ENCODE measurements at regions not wholly inside any gene's neighbourhood (a gene's known extent, or its start where the extent isn't known, plus 50 kb on each side); places are given as distances from the start of the nearest gene placed in this dataset.

GRCh38 chr1:56380531-56380930 is 198.8 kb downstream of the PLPP3 start:
- no peaks in the 10 kb centered on the region for H3K36me3 ChIP-seq (ENCODE audit: control insufficient read depth, insufficient read depth, low read length)
- no peak overlapping the region for H3K4me3 ChIP-seq (replicated peaks in 1 of 4; ENCODE audit: control extremely low read depth in 1 of 4, insufficient read depth in 1 of 4, low read depth in 3 of 4, low read length in 4 of 4)
- TF ChIP-seq EZH2 (IDR thresholded peaks at IDR 0.05; ENCODE audit: low read length, missing control alignments) = no peak
- TF ChIP-seq, protein P1, sequence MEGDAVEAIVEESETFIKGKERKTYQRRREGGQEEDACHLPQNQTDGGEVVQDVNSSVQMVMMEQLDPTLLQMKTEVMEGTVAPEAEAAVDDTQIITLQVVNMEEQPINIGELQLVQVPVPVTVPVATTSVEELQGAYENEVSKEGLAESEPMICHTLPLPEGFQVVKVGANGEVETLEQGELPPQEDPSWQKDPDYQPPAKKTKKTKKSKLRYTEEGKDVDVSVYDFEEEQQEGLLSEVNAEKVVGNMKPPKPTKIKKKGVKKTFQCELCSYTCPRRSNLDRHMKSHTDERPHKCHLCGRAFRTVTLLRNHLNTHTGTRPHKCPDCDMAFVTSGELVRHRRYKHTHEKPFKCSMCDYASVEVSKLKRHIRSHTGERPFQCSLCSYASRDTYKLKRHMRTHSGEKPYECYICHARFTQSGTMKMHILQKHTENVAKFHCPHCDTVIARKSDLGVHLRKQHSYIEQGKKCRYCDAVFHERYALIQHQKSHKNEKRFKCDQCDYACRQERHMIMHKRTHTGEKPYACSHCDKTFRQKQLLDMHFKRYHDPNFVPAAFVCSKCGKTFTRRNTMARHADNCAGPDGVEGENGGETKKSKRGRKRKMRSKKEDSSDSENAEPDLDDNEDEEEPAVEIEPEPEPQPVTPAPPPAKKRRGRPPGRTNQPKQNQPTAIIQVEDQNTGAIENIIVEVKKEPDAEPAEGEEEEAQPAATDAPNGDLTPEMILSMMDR (conservative IDR thresholded peaks at IDR 0.05 in 1 of 2, IDR thresholded peaks at IDR 0.05 in 1 of 2; ENCODE audit: low read depth in 1 of 2, low read length in 2 of 2) = no peak
- H3K9ac ChIP-seq (ENCODE audit: insufficient read depth, low read length) = no peak overlapping the region
- no peak for DNase-seq (ENCODE audit: low read depth in 2 of 2)
- H3K27ac ChIP-seq (ENCODE audit: insufficient read depth, low read length) = no peak overlapping the region
- no peak overlapping the region for H3K4me2 ChIP-seq (ENCODE audit: extremely low read depth, insufficient read depth, low read length)
- no peaks in the 10 kb centered on the region for H3K4me1 ChIP-seq (ENCODE audit: control insufficient read depth, extremely low read depth, insufficient read depth, low read length)
- H4K20me1 ChIP-seq (ENCODE audit: control insufficient read depth, extremely low read depth, insufficient read depth, low read length) = no peaks in the 10 kb centered on the region
- no peaks in the 10 kb centered on the region for H3K27me3 ChIP-seq (ENCODE audit: control insufficient read depth, insufficient read depth, low read length)
- H3K9me3 ChIP-seq (ENCODE audit: control insufficient read depth, insufficient read depth, low read depth, low read length) = no peaks in the 10 kb centered on the region
- no peak overlapping the region for H2AFZ ChIP-seq (ENCODE audit: low read length)
- H3K79me2 ChIP-seq (ENCODE audit: control insufficient read depth, insufficient read depth, low read length) = no peaks in the 10 kb centered on the region

- H3K9ac ChIP-seq (ENCODE audit: insufficient read depth, low read length) = no peak overlapping the region
- no peaks in the 10 kb centered on the region for H3K27me3 ChIP-seq (ENCODE audit: control insufficient read depth, insufficient read depth, low read length)
- H3K27ac ChIP-seq (ENCODE audit: insufficient read depth, low read length) = no peak overlapping the region
- H2AFZ ChIP-seq (ENCODE audit: low read length) = no peak overlapping the region
- peak in 1 of 2 donors; percentile 12 for DNase-seq (ENCODE audit: low read depth in 2 of 2)
- no peak for TF ChIP-seq EZH2 (IDR thresholded peaks at IDR 0.05; ENCODE audit: low read length, missing control alignments)
- TF ChIP-seq, protein P1 (conservative IDR thresholded peaks at IDR 0.05 in 1 of 2, IDR thresholded peaks at IDR 0.05 in 1 of 2; ENCODE audit: low read depth in 1 of 2, low read length in 2 of 2) = peak in 1 of 2 donors; percentile 2
- no peaks in the 10 kb centered on the region for H4K20me1 ChIP-seq (ENCODE audit: control insufficient read depth, extremely low read depth, insufficient read depth, low read length)
- H3K4me2 ChIP-seq (ENCODE audit: extremely low read depth, insufficient read depth, low read length) = no peak overlapping the region
- H3K9me3 ChIP-seq (ENCODE audit: control insufficient read depth, insufficient read depth, low read depth, low read length) = no peaks in the 10 kb centered on the region
- H3K79me2 ChIP-seq (ENCODE audit: control insufficient read depth, insufficient read depth, low read length) = no peaks in the 10 kb centered on the region
- no peaks in the 10 kb centered on the region for H3K36me3 ChIP-seq (ENCODE audit: control insufficient read depth, insufficient read depth, low read length)
- peaks cover 7% of the 10 kb centered on the region for H3K4me1 ChIP-seq (ENCODE audit: control insufficient read depth, extremely low read depth, insufficient read depth, low read length)
- H3K4me3 ChIP-seq (replicated peaks in 1 of 4; ENCODE audit: control extremely low read depth in 1 of 4, insufficient read depth in 1 of 4, low read depth in 3 of 4, low read length in 4 of 4) = no peak overlapping the region
These were observed 200.9 kb downstream of the PLPP3 start for GRCh38 chr1:56378341-56379070.

- no peak overlapping the region for H2AFZ ChIP-seq (ENCODE audit: low read length)
- H3K27ac ChIP-seq (ENCODE audit: insufficient read depth, low read length) = no peak overlapping the region
- no peak overlapping the region for H3K4me3 ChIP-seq (replicated peaks in 1 of 4; ENCODE audit: control extremely low read depth in 1 of 4, insufficient read depth in 1 of 4, low read depth in 3 of 4, low read length in 4 of 4)
- no peaks in the 10 kb centered on the region for H4K20me1 ChIP-seq (ENCODE audit: control insufficient read depth, extremely low read depth, insufficient read depth, low read length)
- no peaks in the 10 kb centered on the region for H3K36me3 ChIP-seq (ENCODE audit: control insufficient read depth, insufficient read depth, low read length)
- peaks cover 7% of the 10 kb centered on the region for H3K4me1 ChIP-seq (ENCODE audit: control insufficient read depth, extremely low read depth, insufficient read depth, low read length)
- DNase-seq (ENCODE audit: low read depth in 2 of 2) = no peak
- H3K9ac ChIP-seq (ENCODE audit: insufficient read depth, low read length) = no peak overlapping the region
- H3K27me3 ChIP-seq (ENCODE audit: control insufficient read depth, insufficient read depth, low read length) = no peaks in the 10 kb centered on the region
- TF ChIP-seq, protein P1 (conservative IDR thresholded peaks at IDR 0.05 in 1 of 2, IDR thresholded peaks at IDR 0.05 in 1 of 2; ENCODE audit: low read depth in 1 of 2, low read length in 2 of 2) = no peak
- TF ChIP-seq EZH2 (IDR thresholded peaks at IDR 0.05; ENCODE audit: low read length, missing control alignments) = no peak
- H3K4me2 ChIP-seq (ENCODE audit: extremely low read depth, insufficient read depth, low read length) = no peak overlapping the region
- no peaks in the 10 kb centered on the region for H3K79me2 ChIP-seq (ENCODE audit: control insufficient read depth, insufficient read depth, low read length)
- H3K9me3 ChIP-seq (ENCODE audit: control insufficient read depth, insufficient read depth, low read depth, low read length) = no peaks in the 10 kb centered on the region
These were observed 201.9 kb downstream of the PLPP3 start for GRCh38 chr1:56377431-56377830.
